Lung (tissue), 11 donors: ENCODE measurements at regions not wholly inside any gene's neighbourhood (a gene's known extent, or its start where the extent isn't known, plus 50 kb on each side); places are given as distances from the start of the nearest gene placed in this dataset.
A peak's percentile ranks its signal among the peaks of the same experiment; 100 is the strongest.

Experiments used
- ATAC-seq: fragments of 200-7000 bp; cut with Tn5 transposase; one replicate; pipeline ENCODE4 v1.9.1; 2020; ENCODE audit warnings: moderate number of reproducible peaks; ENCODE audit not compliant: insufficient read depth, low FRiP score
- DNase-seq, 3 donors: peaks; one replicate each; pipeline ENCODE4 v3.0.0-alpha.2; 2013 to 2017
- H3K27ac ChIP-seq, 2 donors: one replicate each; pipeline ENCODE4 v1.5.1; 2013; ENCODE audit warnings: mild to moderate bottlenecking in 2 of 2, moderate library complexity in 2 of 2, control low read depth in 1 of 2, inconsistent platforms in 1 of 2, low read depth in 1 of 2, low read length in 1 of 2
- H3K27me3 ChIP-seq, 3 donors: one replicate each; pipeline ENCODE4 v1.5.1; 2013; ENCODE audit warnings: low read length in 2 of 3; ENCODE audit not compliant: control insufficient read depth in 3 of 3, insufficient read depth in 3 of 3
- H3K36me3 ChIP-seq, 4 donors: one replicate each; pipeline ENCODE4 v1.5.1; 2013; ENCODE audit warnings: low read length in 4 of 4, mild to moderate bottlenecking in 1 of 4, moderate library complexity in 1 of 4; ENCODE audit not compliant: control insufficient read depth in 4 of 4, insufficient read depth in 4 of 4
- H3K4me1 ChIP-seq, 5 donors: one replicate each; pipeline ENCODE4 v1.5.1; 2013; ENCODE audit warnings: low read length in 5 of 5, mild to moderate bottlenecking in 2 of 5, moderate library complexity in 1 of 5; ENCODE audit not compliant: control insufficient read depth in 5 of 5, insufficient read depth in 5 of 5
- H3K4me3 ChIP-seq: one replicate; pipeline ENCODE4 v1.5.1; 2013; ENCODE audit warnings: mild to moderate bottlenecking, control low read depth, moderate library complexity
- H3K9ac ChIP-seq, 2 donors: one replicate each; pipeline ENCODE4 v1.5.1; 2013; ENCODE audit warnings: low read length in 2 of 2, control low read depth in 1 of 2; ENCODE audit not compliant: insufficient read depth in 1 of 2
- H3K9me3 ChIP-seq, 4 donors: one replicate each; pipeline ENCODE4 v1.5.1; 2013; ENCODE audit warnings: low read length in 3 of 4, mild to moderate bottlenecking in 1 of 4, moderate library complexity in 1 of 4; ENCODE audit not compliant: control insufficient read depth in 4 of 4, insufficient read depth in 3 of 4
- WGBS, 2 donors: extraction: QIAGEN DNeasy Blood & Tissue Kit; methylation state at CpG; one replicate each; pipeline ENCODE4 v1.1.7; 2013; 5-methylcytosine and 5-hydroxymethylcytosine counted together
- TF ChIP-seq, protein P1 (sequence below): IDR thresholded peaks from 2 replicates; pipeline ENCODE4 v1.5.1; 2012; ENCODE audit warnings: mild to moderate bottlenecking; ENCODE audit errors: control extremely low read depth, extremely low read depth
- donor health status: control.
- donor health status: control.
- donor health status: Bipolar disorder and iron deficiency.
- donor health status: healthy.
- donor health status: DM: yes; HTN: yes; CAD: no.

DNA sequence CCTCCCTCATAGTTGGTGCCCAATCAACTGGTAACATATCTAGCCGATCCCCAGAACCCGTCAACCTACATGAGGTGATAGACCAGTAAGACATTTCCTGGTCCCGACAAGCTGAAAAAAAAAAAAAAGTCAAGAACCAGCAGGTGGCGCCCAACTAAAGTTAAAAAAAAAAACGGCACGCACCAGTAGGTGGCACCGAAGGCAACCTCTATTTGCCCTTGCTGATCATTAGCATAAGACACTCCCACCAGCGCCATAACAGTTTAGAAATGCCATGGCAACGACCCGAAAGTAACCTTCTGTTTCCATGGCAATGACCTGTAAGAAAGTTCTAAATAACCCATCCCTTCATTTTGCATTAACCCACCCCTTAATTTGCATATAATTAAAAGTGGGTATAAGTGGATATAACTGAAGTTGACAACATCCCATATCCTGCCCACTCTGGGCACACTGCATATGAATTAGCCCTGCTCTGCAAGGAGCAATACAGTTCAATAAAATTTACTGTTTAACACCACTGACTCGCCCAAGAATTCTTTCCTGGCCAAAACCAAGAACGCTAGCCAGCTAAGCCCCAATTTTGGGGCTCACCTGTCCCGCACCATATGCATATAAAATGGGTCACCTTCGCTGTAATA, 83.9 kb upstream of the SPANXB1 start:
- Histone ChIP-seq H3K27me3 (no peaks in the 10 kb centered on the region), H3K36me3 (no peaks in the 10 kb centered on the region), H3K27ac (no peak overlapping the region), H3K4me1 (peaks cover 0 to 13% (median 0%) of the 10 kb centered on the region in 5 donors), H3K9me3 (no peaks in the 10 kb centered on the region), H3K9ac (no peak overlapping the region), H3K4me3 (no peak overlapping the region)
- DNase-seq (peak; percentile 43 to 61 (median 55)), ATAC-seq (peak; percentile 58)
- TF ChIP-seq, protein P1, sequence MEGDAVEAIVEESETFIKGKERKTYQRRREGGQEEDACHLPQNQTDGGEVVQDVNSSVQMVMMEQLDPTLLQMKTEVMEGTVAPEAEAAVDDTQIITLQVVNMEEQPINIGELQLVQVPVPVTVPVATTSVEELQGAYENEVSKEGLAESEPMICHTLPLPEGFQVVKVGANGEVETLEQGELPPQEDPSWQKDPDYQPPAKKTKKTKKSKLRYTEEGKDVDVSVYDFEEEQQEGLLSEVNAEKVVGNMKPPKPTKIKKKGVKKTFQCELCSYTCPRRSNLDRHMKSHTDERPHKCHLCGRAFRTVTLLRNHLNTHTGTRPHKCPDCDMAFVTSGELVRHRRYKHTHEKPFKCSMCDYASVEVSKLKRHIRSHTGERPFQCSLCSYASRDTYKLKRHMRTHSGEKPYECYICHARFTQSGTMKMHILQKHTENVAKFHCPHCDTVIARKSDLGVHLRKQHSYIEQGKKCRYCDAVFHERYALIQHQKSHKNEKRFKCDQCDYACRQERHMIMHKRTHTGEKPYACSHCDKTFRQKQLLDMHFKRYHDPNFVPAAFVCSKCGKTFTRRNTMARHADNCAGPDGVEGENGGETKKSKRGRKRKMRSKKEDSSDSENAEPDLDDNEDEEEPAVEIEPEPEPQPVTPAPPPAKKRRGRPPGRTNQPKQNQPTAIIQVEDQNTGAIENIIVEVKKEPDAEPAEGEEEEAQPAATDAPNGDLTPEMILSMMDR = peak; percentile 22
- 34 to 39% methylated on average over 14 of the region's 14 CpGs for WGBS, 2 donors

GRCh38 chrX:140920416-140920815, 82.0 kb upstream of the SPANXB1 start:
- Histone ChIP-seq H3K36me3 (no peaks in the 10 kb centered on the region), H3K4me3 (no peak overlapping the region), H3K27me3 (no peaks in the 10 kb centered on the region), H3K9me3 (no peaks in the 10 kb centered on the region), H3K9ac (no peak overlapping the region), H3K4me1 (peaks cover 0 to 7% (median 0%) of the 10 kb centered on the region in 5 donors), H3K27ac (no peak overlapping the region)
- no peak for ATAC-seq
- peak in 2 of 3 donors; percentile 60 to 61 for DNase-seq
- TF ChIP-seq, protein P1 = no peak
- WGBS, 2 donors = 82 to 97% methylated on average over 5 of the region's 5 CpGs

GRCh38 chrX:140923118-140923517, 79.3 kb upstream of the SPANXB1 start:
- WGBS, 2 donors = 69 to 95% methylated on average over 4 of the region's 4 CpGs
- H3K36me3 ChIP-seq = no peaks in the 10 kb centered on the region
- DNase-seq = no peak
- H3K27me3 ChIP-seq = peaks cover 0 to 5% (median 0%) of the 10 kb centered on the region in 3 donors
- no peak for ATAC-seq
- H3K4me3 ChIP-seq = no peak overlapping the region
- H3K27ac ChIP-seq = no peak overlapping the region
- peaks cover 0 to 7% (median 0%) of the 10 kb centered on the region in 5 donors for H3K4me1 ChIP-seq
- H3K9ac ChIP-seq = no peak overlapping the region
- TF ChIP-seq, protein P1 = no peak
- peaks cover 0 to 2% (median 0%) of the 10 kb centered on the region in 4 donors for H3K9me3 ChIP-seq
